AG09309 (cell line): ENCODE measurements at regions not wholly inside any gene's neighbourhood (a gene's known extent, or its start where the extent isn't known, plus 50 kb on each side); places are given as distances from the start of the nearest gene placed in this dataset.
A peak's percentile ranks its signal among the peaks of the same experiment; 100 is the strongest.
"Not testable (repeated sequence)": the region's sequence is repeated elsewhere in the genome, so short reads cannot be mapped to it uniquely, and the experiment has no call there.

Experiments
- DNase-seq: peaks from one replicate; pipeline ENCODE4 v3.0.0-alpha.2; 2010; ENCODE audit warnings: low read depth
- H3K4me3 ChIP-seq: 2 replicates; pipeline ENCODE4 v1.5.1; 2011; ENCODE audit warnings: mild to moderate bottlenecking, low read depth, low read length, moderate library complexity; ENCODE audit not compliant: control insufficient read depth
- CTCF ChIP-seq: IDR thresholded peaks from 2 replicates; pipeline ENCODE4 v1.5.1; 2011; ENCODE audit warnings: mild to moderate bottlenecking, low read depth, low read length, inconsistent platforms; ENCODE audit not compliant: insufficient read depth, control insufficient read depth; ENCODE audit errors: missing control alignments

GRCh38 chr12:100083308-100083707 lies 59.4 kb downstream of the BLTP3B start:
- TF ChIP-seq CTCF, result no peak
- no peak for DNase-seq
- no peak overlapping the region for H3K4me3 ChIP-seq

- H3K4me3 ChIP-seq, DNase-seq: not testable (repeated sequence)
Observed at GRCh38 chr12:100078777-100079176, 63.9 kb downstream of the BLTP3B start.

- DNase-seq, result no peak
- no peak overlapping the region for H3K4me3 ChIP-seq
- peak; percentile 35 for TF ChIP-seq CTCF
Observed at GRCh38 chr12:100077367-100077766, 65.3 kb downstream of the BLTP3B start.

GRCh38 chr12:100075598-100075997 lies 67.1 kb downstream of the BLTP3B start:
- no peak for TF ChIP-seq CTCF
- DNase-seq, result no peak
- no peak overlapping the region for H3K4me3 ChIP-seq

DNA sequence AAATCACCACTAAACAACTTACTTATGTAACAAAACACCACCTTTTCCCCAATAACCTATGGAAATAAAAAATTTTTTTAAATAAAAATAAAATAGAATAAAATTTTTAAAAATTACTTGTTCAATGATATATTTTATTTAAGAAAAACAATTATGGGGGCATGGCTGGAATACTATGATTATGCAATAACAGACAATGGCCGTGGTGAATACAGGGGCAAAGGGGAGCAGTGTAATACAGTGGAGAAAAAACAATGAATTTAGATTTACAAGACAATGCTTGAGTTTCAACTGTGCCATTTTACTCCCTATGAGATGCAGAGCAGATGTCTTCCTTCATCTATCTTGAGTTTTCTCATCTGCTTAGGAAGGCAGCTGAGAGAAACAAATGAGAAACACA lies 72.9 kb downstream of the BLTP3B start:
- no peak for TF ChIP-seq CTCF
- DNase-seq, result no peak
- no peak overlapping the region for H3K4me3 ChIP-seq

DNA sequence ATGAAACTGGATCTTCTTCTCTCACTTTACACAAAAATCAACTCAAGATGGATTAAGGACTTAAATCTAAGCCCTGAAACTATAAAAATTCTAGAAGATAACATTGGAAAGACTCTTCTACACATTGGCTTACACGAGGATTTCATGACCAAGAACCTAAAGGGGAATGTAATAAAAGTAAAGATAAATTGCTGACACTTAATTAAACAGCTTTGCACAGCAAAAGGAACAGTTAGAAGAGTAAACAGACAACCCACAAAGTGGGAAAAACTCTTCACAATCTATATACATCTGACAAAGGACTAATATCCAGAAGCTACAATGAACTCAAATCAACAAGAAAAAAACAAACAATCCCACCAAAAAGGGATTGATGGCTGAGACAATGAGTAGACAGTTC lies 74.4 kb downstream of the BLTP3B start:
- no peak for TF ChIP-seq CTCF
- H3K4me3 ChIP-seq, result no peak overlapping the region
- no peak for DNase-seq

DNA sequence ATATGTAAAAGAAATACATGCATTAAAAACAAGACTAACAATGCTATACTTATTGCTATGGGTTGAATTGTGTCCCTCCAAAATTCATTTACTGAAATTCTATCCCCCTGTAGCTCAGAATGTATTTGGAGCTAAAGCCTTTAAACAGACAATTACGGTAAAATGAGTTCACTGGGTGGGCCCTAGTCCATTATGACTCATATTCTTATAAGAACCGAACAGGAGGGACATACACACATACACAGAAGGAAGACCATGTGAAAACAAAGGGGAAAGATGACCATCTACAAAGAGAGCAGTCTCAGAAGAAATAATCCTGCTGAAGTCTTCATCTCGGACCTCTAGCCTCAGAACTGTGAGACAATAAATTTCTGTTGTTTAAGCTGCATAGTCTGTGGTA lies 77.1 kb upstream of the ANKS1B start:
- no peak overlapping the region for H3K4me3 ChIP-seq
- DNase-seq, result no peak
- no peak for TF ChIP-seq CTCF

DNA sequence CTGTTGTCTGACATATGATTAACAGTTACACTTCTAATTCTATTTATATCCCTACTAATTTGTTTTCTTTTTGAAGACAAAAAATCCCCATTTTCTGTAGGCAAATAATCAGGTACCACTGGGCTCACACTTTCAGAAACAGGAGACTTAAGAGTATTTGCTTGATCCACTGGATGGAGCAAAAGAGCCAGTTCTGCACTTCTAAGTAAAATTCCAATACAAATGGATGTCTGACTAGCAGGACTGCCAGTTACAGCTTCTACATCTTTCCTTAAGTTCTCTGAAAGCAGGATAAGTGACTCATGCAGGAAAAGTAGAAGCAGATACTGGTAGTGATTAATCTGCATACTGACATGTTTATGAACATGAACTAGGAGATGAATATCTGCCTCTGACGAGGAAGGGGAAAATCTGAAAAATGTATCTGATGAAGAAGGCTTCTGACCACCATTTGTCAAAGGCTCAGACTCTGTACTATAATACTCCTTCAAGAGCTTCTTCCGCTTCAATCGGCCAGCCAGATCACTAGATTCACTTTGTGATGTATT lies 73.8 kb upstream of the ANKS1B start:
- H3K4me3 ChIP-seq, result no peak overlapping the region
- peak; percentile 62 for TF ChIP-seq CTCF
- DNase-seq, result peak; percentile 93

DNA sequence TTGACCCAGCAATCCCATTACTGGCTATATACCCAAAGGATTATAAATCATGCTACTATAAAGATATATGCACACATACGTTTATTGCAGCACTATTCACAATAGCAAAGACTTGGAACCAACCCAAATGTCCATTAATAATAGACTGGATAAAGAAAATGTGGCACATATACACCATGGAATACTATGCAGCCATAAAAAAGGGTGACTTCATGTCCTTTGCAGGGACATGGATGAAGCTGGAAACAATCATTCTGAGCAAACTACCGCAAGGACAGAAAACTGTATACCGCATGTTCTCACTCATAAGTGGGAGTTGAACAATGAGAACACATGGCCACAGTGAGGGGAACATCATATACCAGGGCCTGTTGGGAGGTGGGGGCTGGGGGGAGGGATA lies 61.5 kb upstream of the ANKS1B start:
- DNase-seq, H3K4me3 ChIP-seq: not testable (repeated sequence)
